KMS-11 (cell line): ENCODE measurements at regions not wholly inside any gene's neighbourhood (a gene's known extent, or its start where the extent isn't known, plus 50 kb on each side); places are given as distances from the start of the nearest gene placed in this dataset.

Experiments used
- H2AFZ ChIP-seq: fragments of 200-600 bp; sonication (generic); 2 replicates; pipeline ENCODE4 v1.6.1; 2016; ENCODE audit warnings: antibody characterized with exemption, mixed run types, low read depth
- H3K27ac ChIP-seq: fragments of 200-600 bp; sonication (generic); 2 replicates; pipeline ENCODE4 v1.6.1; 2016; ENCODE audit warnings: mild to moderate bottlenecking, mixed run types
- H3K27me3 ChIP-seq: fragments of 200-600 bp; sonication (generic); 2 replicates; pipeline ENCODE4 v1.6.1; 2017; ENCODE audit warnings: mild to moderate bottlenecking, low read depth, mixed run types, moderate library complexity; ENCODE audit not compliant: insufficient read depth
- H3K36me3 ChIP-seq: fragments of 200-600 bp; sonication (generic); 2 replicates; pipeline ENCODE4 v1.6.1; 2017; ENCODE audit warnings: mild to moderate bottlenecking, mixed run types; ENCODE audit not compliant: insufficient read depth
- H3K4me1 ChIP-seq: fragments of 200-600 bp; sonication (generic); 2 replicates; pipeline ENCODE4 v1.6.1; 2016; ENCODE audit warnings: mild to moderate bottlenecking, low read depth, mixed run types; ENCODE audit not compliant: poor library complexity, severe bottlenecking
- H3K4me2 ChIP-seq: fragments of 200-600 bp; sonication (generic); 2 replicates; pipeline ENCODE4 v1.7.0; 2016; ENCODE audit warnings: mild to moderate bottlenecking, mixed run types
- H3K4me3 ChIP-seq: fragments of 200-600 bp; sonication (generic); IDR thresholded peaks from 2 replicates; pipeline ENCODE4 v1.6.1; 2017; ENCODE audit warnings: low read depth, low read length, mixed read lengths; ENCODE audit not compliant: insufficient read depth
- H3K79me2 ChIP-seq: fragments of 200-600 bp; sonication (generic); 2 replicates; pipeline ENCODE4 v1.6.1; 2016; ENCODE audit warnings: low read depth, mixed run types; ENCODE audit not compliant: insufficient read depth
- H3K9ac ChIP-seq: fragments of 200-600 bp; sonication (generic); 2 replicates; pipeline ENCODE4 v1.6.1; 2016; ENCODE audit warnings: mild to moderate bottlenecking, mixed run types
- H4K20me1 ChIP-seq: fragments of 200-600 bp; sonication (generic); 2 replicates; pipeline ENCODE4 v1.6.1; 2016; ENCODE audit warnings: mild to moderate bottlenecking, mixed run types; ENCODE audit not compliant: insufficient read depth
- CTCF ChIP-seq: fragments of 200-600 bp; sonication (generic); conservative IDR thresholded peaks from 2 replicates; pipeline ENCODE4 v1.6.1; 2017; ENCODE audit warnings: low read depth, mild to moderate bottlenecking, antibody characterized with exemption, low read length, moderate library complexity, mixed read lengths

- H3K9ac ChIP-seq, result no peak overlapping the region
- H4K20me1 ChIP-seq, result no peaks in the 10 kb centered on the region
- H3K4me2 ChIP-seq, result no peak overlapping the region
- H3K4me1 ChIP-seq, result no peaks in the 10 kb centered on the region
- no peaks in the 10 kb centered on the region for H3K79me2 ChIP-seq
- no peaks in the 10 kb centered on the region for H3K36me3 ChIP-seq
- no peak overlapping the region for H3K27ac ChIP-seq
- TF ChIP-seq CTCF, result no peak
- H2AFZ ChIP-seq, result no peak overlapping the region
- no peaks in the 10 kb centered on the region for H3K27me3 ChIP-seq
- H3K4me3 ChIP-seq, result no peak overlapping the region
Observed at GRCh38 chr16:60582528-60582927, 1453.7 kb downstream of the CDH8 start.

DNA sequence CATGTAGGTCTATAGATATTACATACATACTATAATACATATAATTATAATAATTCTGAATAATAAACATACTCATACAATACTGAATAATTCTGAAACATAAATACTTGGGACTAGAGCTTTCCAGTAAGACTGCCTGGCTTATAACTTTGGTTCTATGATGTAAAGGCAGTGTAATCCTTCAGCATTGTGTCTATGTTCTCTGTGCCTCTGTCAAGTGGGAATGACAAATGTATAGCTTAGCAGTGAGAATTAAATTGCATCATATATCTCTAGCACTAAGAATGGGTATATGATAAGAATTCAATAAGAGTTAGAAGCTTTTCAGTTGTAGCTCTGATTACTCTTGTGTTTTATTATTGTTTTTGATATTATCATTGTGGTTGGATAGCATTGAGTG, 1469.3 kb downstream of the CDH8 start:
- no peak overlapping the region for H3K9ac ChIP-seq
- H3K36me3 ChIP-seq, result no peaks in the 10 kb centered on the region
- no peaks in the 10 kb centered on the region for H4K20me1 ChIP-seq
- no peak overlapping the region for H3K4me3 ChIP-seq
- no peaks in the 10 kb centered on the region for H3K4me1 ChIP-seq
- no peaks in the 10 kb centered on the region for H3K79me2 ChIP-seq
- H3K4me2 ChIP-seq, result no peak overlapping the region
- no peak for TF ChIP-seq CTCF
- H2AFZ ChIP-seq, result no peak overlapping the region
- H3K27ac ChIP-seq, result no peak overlapping the region
- no peaks in the 10 kb centered on the region for H3K27me3 ChIP-seq

DNA sequence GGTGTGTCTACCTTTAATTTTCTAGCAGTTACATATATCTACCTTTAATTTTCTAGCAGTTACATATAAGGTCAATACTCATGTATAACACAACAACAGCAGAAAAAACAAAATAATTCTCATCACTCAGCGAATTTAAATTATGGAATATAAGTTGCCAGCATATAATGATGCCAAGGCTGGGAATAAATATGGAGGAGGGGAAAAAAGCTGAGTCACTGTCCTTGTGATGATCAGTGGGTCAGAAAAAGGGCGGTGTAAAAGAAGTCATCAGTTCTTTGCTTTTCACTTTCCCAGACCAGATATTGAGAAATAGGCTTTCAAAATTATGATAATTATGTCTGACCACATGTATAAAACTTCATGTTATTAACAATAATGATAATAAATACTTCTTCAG, 1471.7 kb downstream of the CDH8 start:
- TF ChIP-seq CTCF, result no peak
- Histone ChIP-seq H3K9ac (no peak overlapping the region), H4K20me1 (no peaks in the 10 kb centered on the region), H3K36me3 (no peaks in the 10 kb centered on the region), H3K27me3 (no peaks in the 10 kb centered on the region), H3K4me1 (no peaks in the 10 kb centered on the region), H2AFZ (no peak overlapping the region), H3K27ac (no peak overlapping the region), H3K79me2 (no peaks in the 10 kb centered on the region), H3K4me2 (no peak overlapping the region), H3K4me3 (no peak overlapping the region)

GRCh38 chr16:60563166-60563565, 1473.1 kb downstream of the CDH8 start:
- TF ChIP-seq CTCF, result no peak
- Histone ChIP-seq H3K27me3 (no peaks in the 10 kb centered on the region), H4K20me1 (no peaks in the 10 kb centered on the region), H3K79me2 (no peaks in the 10 kb centered on the region), H2AFZ (no peak overlapping the region), H3K36me3 (no peaks in the 10 kb centered on the region), H3K4me1 (no peaks in the 10 kb centered on the region), H3K4me2 (no peak overlapping the region), H3K9ac (no peak overlapping the region), H3K27ac (no peak overlapping the region), H3K4me3 (no peak overlapping the region)

DNA sequence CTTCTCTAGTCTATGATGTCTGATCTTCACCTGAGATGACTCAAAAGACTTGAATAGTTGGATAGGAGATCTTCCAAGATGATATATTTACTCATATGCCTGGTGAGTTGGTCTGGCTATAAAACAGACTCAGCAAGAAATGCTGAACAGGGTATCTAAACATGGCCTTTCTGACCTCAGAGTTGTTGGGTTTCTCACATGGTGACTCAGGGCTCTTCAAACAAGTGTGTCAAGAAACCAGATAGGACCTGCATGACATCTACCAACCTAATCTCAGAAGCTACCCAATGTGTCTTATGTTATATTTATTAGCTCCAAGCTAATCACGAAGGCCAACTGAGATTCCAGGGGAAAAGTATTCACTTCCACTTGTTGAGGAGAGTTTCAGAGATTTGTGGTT, 1477.3 kb downstream of the CDH8 start:
- no peaks in the 10 kb centered on the region for H3K36me3 ChIP-seq
- no peaks in the 10 kb centered on the region for H3K27me3 ChIP-seq
- no peak overlapping the region for H3K27ac ChIP-seq
- no peak for TF ChIP-seq CTCF
- no peaks in the 10 kb centered on the region for H3K4me1 ChIP-seq
- H3K4me3 ChIP-seq, result no peak overlapping the region
- H3K9ac ChIP-seq, result no peak overlapping the region
- no peaks in the 10 kb centered on the region for H3K79me2 ChIP-seq
- H2AFZ ChIP-seq, result no peak overlapping the region
- no peaks in the 10 kb centered on the region for H4K20me1 ChIP-seq
- H3K4me2 ChIP-seq, result no peak overlapping the region
